CD14-positive monocyte (primary cell): ENCODE measurements at regions not wholly inside any gene's neighbourhood (a gene's known extent, or its start where the extent isn't known, plus 50 kb on each side); places are given as distances from the start of the nearest gene placed in this dataset.

Source experiments
- DNase-seq, 3 donors: peaks; one replicate each; pipeline ENCODE4 v3.0.0-alpha.2; 2011 to 2022
- H2AFZ ChIP-seq: 2 replicates; pipeline ENCODE4 v1.6.0; 2012; ENCODE audit warnings: mild to moderate bottlenecking, low read depth, low read length, inconsistent platforms; ENCODE audit not compliant: insufficient read depth, poor library complexity, severe bottlenecking
- H3K27ac ChIP-seq, 2 donors: 1 replicate in 1 of 2; 2 replicates in 1 of 2; pipeline ENCODE4 v1.5.1; 2012 to 2013; ENCODE audit warnings: low read length in 2 of 2, control low read depth in 1 of 2, inconsistent platforms in 1 of 2, low read depth in 1 of 2, mild to moderate bottlenecking in 1 of 2
- H3K27me3 ChIP-seq, 2 donors: one replicate each; pipeline versions ENCODE4 v1.6.0 to v1.6.1; 2011 to 2013; ENCODE audit warnings: low read length in 2 of 2; ENCODE audit not compliant: control insufficient read depth in 2 of 2, insufficient read depth in 2 of 2
- H3K36me3 ChIP-seq, 2 donors: replicated peaks in 1 of 2; 1 replicate in 1 of 2; 2 replicates in 1 of 2; pipeline versions ENCODE4 v1.5.1 to v1.6.1; 2012 to 2013; ENCODE audit warnings: low read length in 2 of 2, control low read depth in 1 of 2, inconsistent platforms in 1 of 2, mild to moderate bottlenecking in 1 of 2; ENCODE audit not compliant: insufficient read depth in 2 of 2, control insufficient read depth in 1 of 2
- H3K4me1 ChIP-seq, 2 donors: 1 replicate in 1 of 2; 2 replicates in 1 of 2; pipeline versions ENCODE4 v1.5.1 to v1.6.1; 2012 to 2013; ENCODE audit warnings: low read length in 2 of 2, control low read depth in 1 of 2, inconsistent platforms in 1 of 2, mild to moderate bottlenecking in 1 of 2, moderate library complexity in 1 of 2; ENCODE audit not compliant: insufficient read depth in 2 of 2, control insufficient read depth in 1 of 2
- H3K4me2 ChIP-seq: replicated peaks from 2 replicates; pipeline ENCODE3; 2012; ENCODE audit warnings: low read length, moderate library complexity, mild to moderate bottlenecking; ENCODE audit not compliant: poor library complexity, severe bottlenecking; ENCODE audit errors: extremely low read depth
- H3K4me3 ChIP-seq, 3 experiments: fragments of 200-600 bp in 1 of 3; sonication (generic) in 1 of 3; replicated peaks in 1 of 3; 1 replicate in 2 of 3; 2 replicates in 1 of 3; pipeline ENCODE4 v1.5.1; 2011 to 2013; ENCODE audit warnings: low read length in 3 of 3, mild to moderate bottlenecking in 3 of 3, control low read depth in 2 of 3, low read depth in 2 of 3, inconsistent platforms in 1 of 3, moderate library complexity in 1 of 3
- H3K79me2 ChIP-seq: 2 replicates; pipeline ENCODE4 v1.6.0; 2012; ENCODE audit warnings: mild to moderate bottlenecking, control low read depth, inconsistent platforms, low read length, moderate library complexity; ENCODE audit not compliant: insufficient read depth
- H3K9ac ChIP-seq: 2 replicates; pipeline ENCODE4 v1.6.0; 2017; ENCODE audit warnings: low read length, mild to moderate bottlenecking; ENCODE audit not compliant: insufficient read depth, poor library complexity, severe bottlenecking
- H3K9me3 ChIP-seq, 2 donors: replicated peaks in 1 of 2; 1 replicate in 1 of 2; 2 replicates in 1 of 2; pipeline versions ENCODE4 v1.5.1 to v1.6.1; 2012 to 2013; ENCODE audit warnings: low read length in 2 of 2, control low read depth in 1 of 2; ENCODE audit not compliant: control insufficient read depth in 1 of 2, insufficient read depth in 1 of 2
- H4K20me1 ChIP-seq: 2 replicates; pipeline ENCODE4 v1.6.0; 2012; ENCODE audit warnings: mild to moderate bottlenecking, low read length, control low read depth, moderate library complexity; ENCODE audit not compliant: insufficient read depth
- H3K27ac Mint-ChIP-seq, 7 donors: one replicate each; pipeline ENCODE4 v1.8.0; 2020; ENCODE audit warnings: mild to moderate bottlenecking in 7 of 7, mixed read lengths in 7 of 7, moderate library complexity in 6 of 7, inconsistent platforms in 2 of 7
- H3K27me3 Mint-ChIP-seq, 3 donors: one replicate each; pipeline ENCODE4 v1.8.0; 2021 to 2022; ENCODE audit warnings: low read depth in 3 of 3, mild to moderate bottlenecking in 3 of 3, mixed read lengths in 3 of 3, moderate library complexity in 3 of 3, inconsistent platforms in 1 of 3
- H3K36me3 Mint-ChIP-seq, 2 donors: one replicate each; pipeline ENCODE4 v1.8.0; 2020; ENCODE audit warnings: mixed read lengths in 2 of 2, inconsistent platforms in 1 of 2, mild to moderate bottlenecking in 1 of 2
- H3K4me1 Mint-ChIP-seq: one replicate; pipeline ENCODE4 v1.8.0; 2020; ENCODE audit warnings: mild to moderate bottlenecking, mixed read lengths
- H3K4me3 Mint-ChIP-seq, 2 donors: one replicate each; pipeline ENCODE4 v1.8.0; 2020; ENCODE audit warnings: mild to moderate bottlenecking in 2 of 2, mixed read lengths in 2 of 2, moderate library complexity in 1 of 2
- H3K9me3 Mint-ChIP-seq, 7 donors: one replicate each; pipeline ENCODE4 v1.8.0; 2020 to 2022; ENCODE audit warnings: mixed read lengths in 7 of 7, mild to moderate bottlenecking in 6 of 7, moderate library complexity in 6 of 7, inconsistent platforms in 2 of 7
- CTCF ChIP-seq: fragments of 200-600 bp; IDR thresholded peaks from one replicate; pipeline ENCODE4 v1.8.0; 2022; ENCODE audit warnings: antibody characterized with exemption, mild to moderate bottlenecking
- WGBS: methylation state at CpG from one replicate; pipeline ENCODE4 v1.1.5; 2013; ENCODE audit warnings: missing lambda C conversion rate; ENCODE audit not compliant: insufficient coverage; 5-methylcytosine and 5-hydroxymethylcytosine counted together
- intact Hi-C, 2 donors: fragments of 100-400 bp; cut with micrococcal nuclease; formaldehyde crosslinking; loops; one replicate each; pipeline versions ENCODE4 v1.15.0 to v1.15.1; 2023

DNA sequence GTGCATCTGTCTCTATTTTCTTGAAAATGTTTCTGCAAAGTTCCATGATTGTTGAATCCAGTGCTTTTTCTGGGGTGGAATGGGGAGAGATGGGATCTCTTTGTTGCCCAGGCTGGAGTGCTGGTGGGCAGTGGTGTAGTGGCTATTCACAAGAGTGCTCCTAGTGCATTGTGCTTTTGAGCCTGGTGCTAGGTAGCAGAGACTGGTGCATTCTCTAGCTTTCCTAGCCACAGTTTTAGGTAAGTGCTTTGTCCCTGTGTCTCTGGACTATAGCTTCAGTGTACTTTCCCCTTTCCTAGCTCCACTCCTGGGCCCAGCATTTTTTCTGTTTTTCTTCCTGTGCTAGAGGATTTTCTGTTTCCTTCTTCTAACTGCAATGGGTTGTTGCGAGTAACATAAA is 825.6 kb downstream of the SLITRK6 start:
- H3K4me3 Mint-ChIP-seq, result no peak overlapping the region
- H3K9me3 Mint-ChIP-seq, result peaks cover 0 to 5% (median 5%) of the 10 kb centered on the region in 7 donors
- H3K27ac ChIP-seq, result no peak overlapping the region
- no peak overlapping the region for H3K4me3 ChIP-seq
- peaks cover 0 to 3% of the 10 kb centered on the region in 2 donors for H3K9me3 ChIP-seq
- no peaks in the 10 kb centered on the region for H3K27me3 ChIP-seq
- intact Hi-C loops, result no loop called here
- H3K79me2 ChIP-seq, result no peaks in the 10 kb centered on the region
- H3K4me1 Mint-ChIP-seq, result no peaks in the 10 kb centered on the region
- WGBS, result no CpG with 5 or more reads among the region's 1 CpG
- H3K27me3 Mint-ChIP-seq, result no peaks in the 10 kb centered on the region
- TF ChIP-seq CTCF, result no peak
- H2AFZ ChIP-seq, result no peak overlapping the region
- H3K4me2 ChIP-seq, result no peak overlapping the region
- no peaks in the 10 kb centered on the region for H3K36me3 Mint-ChIP-seq
- H4K20me1 ChIP-seq, result no peaks in the 10 kb centered on the region
- H3K9ac ChIP-seq, result no peak overlapping the region
- no peak overlapping the region for H3K27ac Mint-ChIP-seq
- DNase-seq, result no peak
- H3K4me1 ChIP-seq, result no peaks in the 10 kb centered on the region
- no peaks in the 10 kb centered on the region for H3K36me3 ChIP-seq

DNA sequence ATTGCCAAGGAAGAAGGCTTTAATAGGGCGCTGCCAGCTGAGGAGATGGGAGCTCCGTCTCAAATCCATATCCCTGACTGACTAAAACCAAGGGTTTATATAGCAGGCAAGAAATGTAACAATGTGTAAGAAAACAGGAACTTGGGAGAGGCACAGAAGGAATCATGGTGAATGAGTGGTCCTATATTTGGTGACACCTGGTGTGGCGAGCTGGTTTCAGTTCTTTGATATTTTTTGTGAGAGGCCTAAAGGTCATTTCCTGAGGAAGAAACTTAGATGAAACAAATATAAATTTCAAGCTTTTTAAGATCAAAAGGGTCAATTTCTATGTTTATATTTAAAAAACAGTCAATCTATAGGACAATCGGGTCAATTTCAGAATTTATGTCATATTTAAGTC is 826.3 kb downstream of the SLITRK6 start:
- H3K9me3 Mint-ChIP-seq, result peaks cover 0 to 7% (median 5%) of the 10 kb centered on the region in 7 donors
- no peak overlapping the region for H3K4me2 ChIP-seq
- TF ChIP-seq CTCF, result no peak

More for the DNA sequence above, 826.3 kb downstream of the SLITRK6 start:
- Mint-ChIP-seq H3K27me3 (no peaks in the 10 kb centered on the region), H3K36me3 (no peaks in the 10 kb centered on the region), H3K27ac (peak overlapping the region in 1 of 7 donors; percentile 61), H3K4me3 (no peak overlapping the region), H3K4me1 (no peaks in the 10 kb centered on the region)
- no peak for DNase-seq
- no peaks in the 10 kb centered on the region for H3K36me3 ChIP-seq
- WGBS, result no CpG with 5 or more reads among the region's 4 CpGs
- H3K27me3 ChIP-seq, result no peaks in the 10 kb centered on the region
- H3K9ac ChIP-seq, result no peak overlapping the region
- H3K4me3 ChIP-seq, result no peak overlapping the region
- H3K4me1 ChIP-seq, result no peaks in the 10 kb centered on the region
- H2AFZ ChIP-seq, result no peak overlapping the region
- no peaks in the 10 kb centered on the region for H3K79me2 ChIP-seq
- no peak overlapping the region for H3K27ac ChIP-seq
- H4K20me1 ChIP-seq, result no peaks in the 10 kb centered on the region
- peaks cover 0 to 3% of the 10 kb centered on the region in 2 donors for H3K9me3 ChIP-seq
- intact Hi-C loops, result no loop called here
